ENCODE measurements at regions not wholly inside any gene's neighbourhood (a gene's known extent, or its start where the extent isn't known, plus 50 kb on each side); places are given as distances from the start of the nearest gene placed in this dataset.

DNA sequence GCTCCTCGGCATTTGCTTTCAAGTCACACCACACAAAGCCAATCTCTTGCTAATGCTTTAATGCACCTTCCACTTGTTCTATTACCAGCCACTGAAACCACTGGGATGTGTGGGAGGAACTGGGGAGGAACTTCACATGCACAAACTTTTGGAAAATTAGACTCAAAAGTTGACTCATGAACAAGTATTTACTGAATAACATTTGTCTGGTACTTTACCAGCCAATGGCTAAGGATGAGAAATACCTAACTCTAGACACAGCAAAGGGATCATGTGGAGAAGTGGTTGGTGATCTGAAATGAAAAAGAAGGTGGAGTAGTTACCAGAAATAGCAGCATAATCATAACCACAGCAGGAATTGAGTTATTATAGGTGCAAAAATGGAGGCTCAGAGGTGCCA, 554.0 kb upstream of the NOX3 start:
- TF ChIP-seq, protein P1, sequence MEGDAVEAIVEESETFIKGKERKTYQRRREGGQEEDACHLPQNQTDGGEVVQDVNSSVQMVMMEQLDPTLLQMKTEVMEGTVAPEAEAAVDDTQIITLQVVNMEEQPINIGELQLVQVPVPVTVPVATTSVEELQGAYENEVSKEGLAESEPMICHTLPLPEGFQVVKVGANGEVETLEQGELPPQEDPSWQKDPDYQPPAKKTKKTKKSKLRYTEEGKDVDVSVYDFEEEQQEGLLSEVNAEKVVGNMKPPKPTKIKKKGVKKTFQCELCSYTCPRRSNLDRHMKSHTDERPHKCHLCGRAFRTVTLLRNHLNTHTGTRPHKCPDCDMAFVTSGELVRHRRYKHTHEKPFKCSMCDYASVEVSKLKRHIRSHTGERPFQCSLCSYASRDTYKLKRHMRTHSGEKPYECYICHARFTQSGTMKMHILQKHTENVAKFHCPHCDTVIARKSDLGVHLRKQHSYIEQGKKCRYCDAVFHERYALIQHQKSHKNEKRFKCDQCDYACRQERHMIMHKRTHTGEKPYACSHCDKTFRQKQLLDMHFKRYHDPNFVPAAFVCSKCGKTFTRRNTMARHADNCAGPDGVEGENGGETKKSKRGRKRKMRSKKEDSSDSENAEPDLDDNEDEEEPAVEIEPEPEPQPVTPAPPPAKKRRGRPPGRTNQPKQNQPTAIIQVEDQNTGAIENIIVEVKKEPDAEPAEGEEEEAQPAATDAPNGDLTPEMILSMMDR (IDR thresholded peaks at IDR 0.05; ENCODE audit: low read length): no peak
- TF ChIP-seq EZH2 (optimal IDR thresholded peaks at IDR 0.05; ENCODE audit: low read depth, low read length): no peak
- TF ChIP-seq EZH2phosphoT487 (IDR thresholded peaks at IDR 0.05; ENCODE audit: low read length): no peak
